ENCODE measurements at regions not wholly inside any gene's neighbourhood (a gene's known extent, or its start where the extent isn't known, plus 50 kb on each side); places are given as distances from the start of the nearest gene placed in this dataset.

- TF ChIP-seq, protein P1, sequence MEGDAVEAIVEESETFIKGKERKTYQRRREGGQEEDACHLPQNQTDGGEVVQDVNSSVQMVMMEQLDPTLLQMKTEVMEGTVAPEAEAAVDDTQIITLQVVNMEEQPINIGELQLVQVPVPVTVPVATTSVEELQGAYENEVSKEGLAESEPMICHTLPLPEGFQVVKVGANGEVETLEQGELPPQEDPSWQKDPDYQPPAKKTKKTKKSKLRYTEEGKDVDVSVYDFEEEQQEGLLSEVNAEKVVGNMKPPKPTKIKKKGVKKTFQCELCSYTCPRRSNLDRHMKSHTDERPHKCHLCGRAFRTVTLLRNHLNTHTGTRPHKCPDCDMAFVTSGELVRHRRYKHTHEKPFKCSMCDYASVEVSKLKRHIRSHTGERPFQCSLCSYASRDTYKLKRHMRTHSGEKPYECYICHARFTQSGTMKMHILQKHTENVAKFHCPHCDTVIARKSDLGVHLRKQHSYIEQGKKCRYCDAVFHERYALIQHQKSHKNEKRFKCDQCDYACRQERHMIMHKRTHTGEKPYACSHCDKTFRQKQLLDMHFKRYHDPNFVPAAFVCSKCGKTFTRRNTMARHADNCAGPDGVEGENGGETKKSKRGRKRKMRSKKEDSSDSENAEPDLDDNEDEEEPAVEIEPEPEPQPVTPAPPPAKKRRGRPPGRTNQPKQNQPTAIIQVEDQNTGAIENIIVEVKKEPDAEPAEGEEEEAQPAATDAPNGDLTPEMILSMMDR (IDR thresholded peaks at IDR 0.05; ENCODE audit: insufficient read depth in 1 of 2, low read depth in 1 of 2, low read length in 1 of 2, severe bottlenecking in 1 of 2, unreplicated experiment in 1 of 2) = no peak
- BruUV-seq (replicated peaks) = no TSS peak
- no peaks in the 10 kb centered on the region for H3K36me3 Mint-ChIP-seq (ENCODE audit: insufficient read depth, unreplicated experiment)
Measured at GRCh38 chr5:8470489-8470888, 601.5 kb downstream of the MTRR start.

GRCh38 chr5:8471581-8471980, 602.6 kb downstream of the MTRR start:
- no peak overlapping the region for H3K4me3 ChIP-seq (ENCODE audit: low read depth, low read length)
- H3K9me3 ChIP-seq = peaks cover 17% of the 10 kb centered on the region
- BruUV-seq (replicated peaks) = no TSS peak
- H3K9me3 Mint-ChIP-seq (ENCODE audit: unreplicated experiment) = peaks cover 31% of the 10 kb centered on the region
- TF ChIP-seq, protein P1 (IDR thresholded peaks at IDR 0.05; ENCODE audit: insufficient read depth in 1 of 2, low read depth in 1 of 2, low read length in 1 of 2, severe bottlenecking in 1 of 2, unreplicated experiment in 1 of 2) = no peak
- H3K27me3 Mint-ChIP-seq (ENCODE audit: insufficient read depth, unreplicated experiment) = no peaks in the 10 kb centered on the region
- intact Hi-C loops (cut with micrococcal nuclease; ENCODE audit: unreplicated experiment) = no loop called here
- POLR2A ChIA-PET = no interaction called here
- H3K4me1 Mint-ChIP-seq (ENCODE audit: low read depth, unreplicated experiment) = no peaks in the 10 kb centered on the region
- CTCF ChIA-PET = no interaction called here
- H3K4me1 ChIP-seq = no peaks in the 10 kb centered on the region
- H3K36me3 Mint-ChIP-seq (ENCODE audit: insufficient read depth, unreplicated experiment) = no peaks in the 10 kb centered on the region
- H3K27me3 ChIP-seq (replicated peaks; ENCODE audit: control insufficient read depth, insufficient read depth, low read length) = no peaks in the 10 kb centered on the region
- no peak for DNase-seq
- H3K36me3 ChIP-seq (ENCODE audit: control insufficient read depth, insufficient read depth, low read length) = no peaks in the 10 kb centered on the region
- H3K27ac Mint-ChIP-seq (ENCODE audit: unreplicated experiment) = no peak overlapping the region
- no peak overlapping the region for H3K4me3 Mint-ChIP-seq (ENCODE audit: unreplicated experiment)

More at GRCh38 chr5:8470489-8470888, 601.5 kb downstream of the MTRR start:
- no peak overlapping the region for H3K4me3 Mint-ChIP-seq (ENCODE audit: unreplicated experiment)
- no peaks in the 10 kb centered on the region for H3K27me3 Mint-ChIP-seq (ENCODE audit: insufficient read depth, unreplicated experiment)
- no peaks in the 10 kb centered on the region for H3K4me1 ChIP-seq
- H3K9me3 ChIP-seq = peaks cover 17% of the 10 kb centered on the region
- no peak overlapping the region for H3K4me3 ChIP-seq (ENCODE audit: low read depth, low read length)
- ChIA-PET POLR2A (no interaction called here), CTCF (no interaction called here)
- intact Hi-C loops (cut with micrococcal nuclease; ENCODE audit: unreplicated experiment) = no loop called here
- no peaks in the 10 kb centered on the region for H3K27me3 ChIP-seq (replicated peaks; ENCODE audit: control insufficient read depth, insufficient read depth, low read length)
- no peaks in the 10 kb centered on the region for H3K36me3 ChIP-seq (ENCODE audit: control insufficient read depth, insufficient read depth, low read length)
- peaks cover 31% of the 10 kb centered on the region for H3K9me3 Mint-ChIP-seq (ENCODE audit: unreplicated experiment)
- no peak for DNase-seq
- no peak overlapping the region for H3K27ac Mint-ChIP-seq (ENCODE audit: unreplicated experiment)
- no peaks in the 10 kb centered on the region for H3K4me1 Mint-ChIP-seq (ENCODE audit: low read depth, unreplicated experiment)

DNA sequence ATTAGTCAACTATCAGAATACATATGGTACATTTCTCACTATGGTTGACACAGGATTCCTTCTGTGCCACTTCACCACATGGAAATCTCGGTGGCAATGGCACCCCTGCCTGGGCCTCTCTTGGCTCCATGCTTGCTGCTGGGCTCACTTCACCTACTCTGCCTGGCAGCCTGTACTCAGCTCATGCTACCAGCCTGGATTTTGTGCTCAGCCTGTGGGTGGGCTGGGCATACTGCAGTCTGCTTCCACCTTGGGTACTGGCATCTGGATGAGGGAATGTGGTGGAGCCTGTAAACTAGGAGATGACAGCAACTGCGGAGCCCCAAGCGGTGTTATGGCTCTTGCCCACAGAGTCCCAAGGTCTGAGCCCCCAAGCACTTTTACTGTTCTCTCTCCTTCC, 604.1 kb downstream of the MTRR start:
- H3K9me3 ChIP-seq = peaks cover 17% of the 10 kb centered on the region
- Mint-ChIP-seq H3K4me3 (ENCODE audit: unreplicated experiment) (no peak overlapping the region), H3K4me1 (ENCODE audit: low read depth, unreplicated experiment) (no peaks in the 10 kb centered on the region), H3K27ac (ENCODE audit: unreplicated experiment) (no peak overlapping the region), H3K27me3 (ENCODE audit: insufficient read depth, unreplicated experiment) (no peaks in the 10 kb centered on the region), H3K36me3 (ENCODE audit: insufficient read depth, unreplicated experiment) (no peaks in the 10 kb centered on the region), H3K9me3 (ENCODE audit: unreplicated experiment) (peaks cover 31% of the 10 kb centered on the region)
- H3K36me3 ChIP-seq (ENCODE audit: control insufficient read depth, insufficient read depth, low read length) = no peaks in the 10 kb centered on the region
- no peak overlapping the region for H3K4me3 ChIP-seq (ENCODE audit: low read depth, low read length)
- H3K4me1 ChIP-seq = no peaks in the 10 kb centered on the region
- TF ChIP-seq, protein P1 (IDR thresholded peaks at IDR 0.05; ENCODE audit: insufficient read depth in 1 of 2, low read depth in 1 of 2, low read length in 1 of 2, severe bottlenecking in 1 of 2, unreplicated experiment in 1 of 2) = no peak
- no TSS peak for BruUV-seq (replicated peaks)
- ChIA-PET CTCF (no interaction called here), POLR2A (no interaction called here)
- intact Hi-C loops (cut with micrococcal nuclease; ENCODE audit: unreplicated experiment) = no loop called here
- no peak for DNase-seq
- no peaks in the 10 kb centered on the region for H3K27me3 ChIP-seq (replicated peaks; ENCODE audit: control insufficient read depth, insufficient read depth, low read length)

All from Caco-2 (cell line).